HG03460 (cell line): ENCODE measurements at regions not wholly inside any gene's neighbourhood (a gene's known extent, or its start where the extent isn't known, plus 50 kb on each side); places are given as distances from the start of the nearest gene placed in this dataset.

ENCODE experiments used
- ATAC-seq: cut with Tn5 transposase; IDR thresholded peaks from one replicate; pipeline ENCODE4 v1.9.1; 2021; ENCODE audit not compliant: unreplicated experiment

DNA sequence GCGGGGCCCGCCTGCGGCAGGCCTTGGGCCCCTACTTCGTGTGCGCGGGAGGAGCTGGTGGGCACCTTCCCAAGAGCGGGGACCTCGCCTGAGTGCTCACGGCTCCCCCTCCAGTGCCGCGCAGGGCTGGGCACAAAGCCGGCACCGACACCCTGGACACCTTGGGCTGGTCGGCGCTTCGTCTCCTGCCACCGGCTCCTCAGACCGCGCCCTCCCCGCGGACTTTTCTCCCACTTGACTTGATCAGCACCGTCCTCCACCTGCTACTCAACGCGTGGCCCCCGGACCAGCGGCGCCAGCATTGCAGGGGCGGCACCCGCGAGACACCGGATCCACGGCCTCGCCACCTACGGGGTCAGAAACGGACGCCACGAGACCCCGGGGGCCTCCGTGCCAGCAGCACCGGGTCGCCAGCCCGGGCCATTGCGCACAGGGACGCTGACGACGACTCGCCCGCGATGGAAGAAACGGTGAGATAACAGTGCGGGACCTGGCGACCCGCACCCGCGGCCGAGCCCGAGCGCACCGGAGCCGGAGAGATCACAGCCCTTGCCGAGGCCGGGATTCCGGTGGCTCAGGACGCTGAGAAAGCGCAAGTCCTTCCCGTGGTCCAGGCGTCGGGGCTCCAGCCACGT, 154.2 kb downstream of the DLL1 start:
- ATAC-seq, result no peak

DNA sequence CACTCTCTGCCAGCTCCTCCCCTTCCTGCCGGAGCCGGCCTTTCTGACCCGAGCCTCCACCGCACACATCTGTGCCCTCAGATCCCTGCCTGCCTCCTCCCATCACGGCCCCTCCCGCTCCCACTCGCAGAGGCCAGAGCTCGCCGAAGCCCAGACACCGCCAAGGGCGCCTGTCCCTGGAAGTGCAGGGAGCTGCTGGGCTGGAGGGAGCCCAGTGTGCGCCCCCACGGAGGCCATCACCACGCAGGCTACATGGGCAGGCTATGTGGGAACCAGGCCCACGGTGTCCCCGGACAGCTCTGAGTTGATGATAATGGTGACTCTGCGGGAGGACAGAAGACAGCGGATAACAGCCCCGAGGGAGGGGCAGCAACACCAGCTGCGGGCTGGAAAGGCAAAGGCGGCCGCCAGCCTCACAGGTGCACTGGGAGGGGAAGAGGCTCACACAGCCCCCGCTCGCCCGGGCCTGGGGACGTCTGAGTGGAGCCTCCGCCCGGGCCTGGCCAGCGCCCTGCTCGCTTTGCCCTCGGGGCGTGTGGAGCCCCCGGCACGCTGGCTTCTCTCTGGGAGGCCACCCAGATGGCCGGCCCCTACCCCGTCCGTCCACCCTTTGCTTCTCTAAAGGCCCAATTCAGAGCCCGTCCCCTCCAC, 154.9 kb downstream of the DLL1 start:
- no peak for ATAC-seq

DNA sequence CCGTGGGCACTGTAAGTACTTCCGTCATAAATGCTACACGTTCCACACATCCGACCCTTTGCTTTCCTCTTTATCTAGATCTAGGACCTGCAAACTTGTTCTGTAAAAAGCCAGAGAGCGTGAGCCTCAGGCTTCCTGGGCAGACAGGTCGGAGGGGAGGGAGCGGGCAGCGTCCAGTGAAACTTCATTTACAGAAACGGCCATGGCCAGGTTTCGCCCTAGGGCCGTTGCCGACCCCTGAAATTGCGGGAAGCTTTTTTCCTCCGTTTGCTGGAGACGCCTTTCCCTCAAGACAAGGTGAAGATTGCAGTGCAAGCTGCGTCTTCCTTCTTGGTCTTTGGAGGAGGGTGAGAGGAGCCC, 155.4 kb downstream of the DLL1 start:
- ATAC-seq, result no peak

DNA sequence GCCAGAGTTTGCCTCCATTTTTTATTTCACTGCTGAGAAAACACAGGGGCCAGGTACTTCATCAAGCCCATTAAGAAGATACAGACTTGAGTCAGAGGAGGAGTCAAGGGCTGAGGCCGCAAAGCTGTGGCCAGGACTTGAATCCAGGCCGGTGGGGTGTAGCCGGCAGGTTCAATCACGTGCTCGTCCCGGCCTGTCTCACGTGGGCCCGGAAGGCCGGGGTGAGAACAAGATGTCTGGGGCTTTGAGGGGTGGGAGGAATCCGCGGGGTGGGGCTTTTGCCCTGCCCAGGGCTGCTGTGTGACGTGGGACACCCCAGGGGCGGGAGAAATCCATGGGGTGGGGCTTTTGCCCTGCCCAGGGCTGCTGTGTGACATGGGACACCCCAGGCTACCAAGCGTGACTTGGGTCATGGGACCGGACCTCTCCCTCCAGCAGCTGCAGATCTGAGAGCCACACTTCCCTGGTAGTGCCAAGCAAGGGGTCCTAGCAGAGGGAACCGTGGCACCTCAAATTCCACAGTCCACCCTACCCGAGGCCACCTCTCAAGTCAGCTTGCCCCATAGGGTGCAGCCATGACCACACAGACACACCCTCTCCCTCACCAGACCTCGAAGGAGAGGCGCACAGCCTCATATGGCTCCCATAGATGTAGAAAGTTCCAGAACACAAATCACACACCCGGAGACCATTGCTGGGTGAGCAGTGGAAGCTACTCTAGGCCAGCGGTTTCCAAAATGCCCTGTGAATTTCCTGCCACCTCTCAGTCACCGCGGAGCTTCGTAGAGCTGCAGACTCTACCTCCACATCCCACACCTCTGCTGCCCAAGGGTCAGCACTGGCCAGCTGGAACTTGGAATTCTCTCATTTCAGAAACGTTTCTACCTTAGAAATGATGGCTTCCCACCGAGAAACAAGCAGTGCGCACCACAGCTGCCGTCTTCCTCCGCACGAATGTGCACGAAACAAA, 156.1 kb downstream of the DLL1 start:
- no peak for ATAC-seq

DNA sequence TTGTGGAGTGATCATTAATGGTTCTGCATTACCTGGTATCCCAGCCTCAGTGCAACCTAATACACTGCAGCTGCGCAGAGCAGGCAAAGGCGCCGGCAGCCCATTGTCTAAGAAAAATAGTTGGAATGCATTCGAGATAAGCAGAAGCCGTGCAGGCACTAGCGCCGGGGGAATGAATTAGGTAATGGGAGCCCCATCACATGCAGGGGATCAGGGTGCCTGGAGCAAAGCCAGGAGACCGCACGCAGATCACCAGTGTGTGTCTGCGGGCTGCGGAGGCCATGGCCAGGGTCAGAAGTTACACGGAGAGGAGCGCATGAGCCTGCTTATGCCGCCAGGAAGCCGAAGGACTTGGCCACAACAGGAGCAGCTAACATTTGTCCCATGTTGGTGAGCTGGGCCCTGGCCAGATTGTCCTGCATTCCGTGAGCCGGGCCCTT, 156.8 kb downstream of the DLL1 start:
- ATAC-seq, result no peak

DNA sequence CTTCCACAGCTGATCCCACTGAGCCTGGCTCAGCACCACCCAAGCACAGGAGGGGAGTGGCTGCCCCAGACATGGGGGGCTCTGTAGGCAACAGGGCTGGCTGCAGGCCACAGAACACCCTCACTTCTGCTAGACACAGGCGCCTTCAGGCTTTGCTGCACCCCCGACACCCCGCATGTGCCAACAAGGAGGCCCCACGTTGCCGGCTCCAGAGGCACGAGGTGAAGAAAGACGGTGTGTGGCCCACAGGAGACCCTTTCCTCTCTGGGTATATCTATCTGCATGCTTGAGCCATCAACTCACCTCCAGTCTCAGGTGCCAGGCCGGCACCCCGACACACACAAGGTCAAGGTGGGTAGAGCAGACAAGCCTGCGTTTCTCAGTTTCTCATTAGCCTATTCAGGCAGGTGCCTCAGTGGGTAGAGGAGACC, 158.3 kb downstream of the DLL1 start:
- no peak for ATAC-seq

DNA sequence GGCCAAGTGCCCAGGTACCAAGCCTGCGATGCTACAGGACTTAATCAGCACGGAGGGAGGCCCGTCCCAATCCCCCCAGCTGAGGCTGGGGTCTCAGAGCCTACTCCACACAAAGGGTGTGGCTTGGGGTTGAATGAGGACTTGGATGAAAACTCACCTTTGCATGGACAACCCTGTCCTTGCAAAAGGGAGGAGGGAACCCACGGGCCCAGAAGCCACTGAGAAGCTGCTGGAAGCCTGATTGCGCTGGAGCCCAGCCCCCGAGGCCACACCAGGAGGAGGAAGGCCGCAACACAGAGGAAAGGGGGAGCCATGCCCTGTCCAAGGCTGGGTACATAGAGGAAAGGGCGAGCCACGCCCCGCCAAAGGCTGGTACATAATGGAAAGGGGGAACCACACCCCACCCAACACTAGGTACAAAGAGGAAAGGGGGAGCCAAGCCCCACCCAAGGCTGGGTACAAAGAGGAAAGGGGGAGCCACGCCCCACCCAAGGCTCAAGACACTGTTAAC, 158.8 kb downstream of the DLL1 start:
- ATAC-seq, result no peak

DNA sequence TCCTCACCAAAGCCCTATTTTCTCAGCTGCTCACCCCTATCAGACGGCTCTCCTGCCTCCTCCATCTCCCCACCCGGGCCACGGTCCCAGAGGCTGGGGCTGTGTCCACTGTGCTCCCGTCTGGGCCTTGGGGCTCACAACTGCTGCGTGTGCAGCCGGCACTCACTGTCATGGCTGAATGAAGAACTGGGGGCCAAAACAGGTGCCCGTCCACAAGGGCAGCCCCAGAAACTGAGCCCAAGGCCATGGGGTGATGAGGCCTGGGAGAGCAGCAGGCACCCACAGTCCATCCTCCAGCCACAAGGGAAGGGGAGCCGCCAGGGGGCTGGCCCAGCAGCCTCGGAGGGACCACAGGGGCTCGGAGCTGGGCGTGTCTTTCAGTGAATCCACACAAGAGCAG, 159.5 kb downstream of the DLL1 start:
- no peak for ATAC-seq

DNA sequence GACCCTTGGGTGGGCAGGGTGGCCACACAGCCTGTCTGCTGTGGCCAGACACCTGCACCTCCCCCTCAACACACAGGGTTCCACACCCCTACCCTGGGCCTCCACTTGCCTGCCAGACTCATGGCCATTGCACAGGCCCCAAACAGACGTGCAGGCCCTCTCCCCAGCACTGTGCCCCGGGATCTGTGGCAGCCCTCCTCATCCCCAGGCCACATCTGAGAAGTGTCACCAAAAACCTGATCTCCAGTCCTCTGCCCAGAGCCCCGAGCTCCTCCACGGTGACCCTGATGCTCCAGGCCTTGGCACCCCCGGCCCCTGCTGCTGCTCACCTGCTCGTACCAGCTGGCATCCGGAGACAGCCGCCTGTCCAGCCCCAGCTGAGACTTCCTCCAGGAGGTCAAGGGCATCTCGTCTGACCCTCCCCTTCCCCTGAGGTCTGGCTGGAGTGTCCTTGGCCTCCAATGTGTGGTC, 160.1 kb downstream of the DLL1 start:
- ATAC-seq, result no peak

DNA sequence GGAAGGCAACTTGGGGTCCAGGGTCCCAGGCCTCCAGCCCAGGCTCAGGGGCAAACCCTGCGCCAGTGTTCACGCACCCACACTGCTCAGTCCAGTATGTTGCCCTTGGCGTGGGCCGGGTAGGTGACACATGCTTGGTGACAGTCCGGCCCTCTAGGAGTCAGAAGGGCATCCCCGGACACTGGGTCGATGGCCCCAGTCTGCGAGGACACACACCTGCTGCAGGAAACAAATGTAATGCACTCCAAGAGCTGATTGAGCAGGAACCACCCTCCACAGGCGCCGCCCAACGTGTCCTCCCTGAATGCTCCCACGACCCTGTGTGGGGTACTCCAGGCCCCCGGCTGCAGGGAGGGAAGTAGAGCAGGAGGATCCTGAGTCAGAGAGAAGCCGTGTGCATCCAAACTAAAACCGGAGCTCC, 160.7 kb downstream of the DLL1 start:
- no peak for ATAC-seq

DNA sequence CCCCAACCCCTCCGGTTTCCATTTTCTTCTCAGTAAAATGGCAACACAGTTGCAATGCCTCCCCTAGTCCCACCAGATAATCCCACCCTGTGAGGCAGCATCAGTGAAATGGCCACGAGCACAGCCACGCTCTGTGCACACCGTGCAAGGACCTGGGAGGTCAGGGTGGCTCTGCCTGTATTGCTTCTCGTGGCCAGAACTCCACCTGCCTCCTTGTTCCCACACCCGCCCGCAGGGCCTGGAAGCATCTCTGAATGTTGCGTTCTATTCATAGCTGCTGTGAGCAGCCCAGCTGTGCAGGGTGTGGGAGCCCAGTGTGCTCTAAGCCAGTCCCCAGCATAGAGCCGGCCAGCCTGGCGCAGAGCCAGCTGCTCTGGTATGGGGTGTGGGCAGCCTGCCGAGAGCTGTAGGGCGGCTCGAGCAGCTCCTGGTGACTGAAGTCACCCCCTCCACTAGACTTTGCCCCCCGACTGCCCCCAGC, 161.1 kb downstream of the DLL1 start:
- ATAC-seq, result no peak

DNA sequence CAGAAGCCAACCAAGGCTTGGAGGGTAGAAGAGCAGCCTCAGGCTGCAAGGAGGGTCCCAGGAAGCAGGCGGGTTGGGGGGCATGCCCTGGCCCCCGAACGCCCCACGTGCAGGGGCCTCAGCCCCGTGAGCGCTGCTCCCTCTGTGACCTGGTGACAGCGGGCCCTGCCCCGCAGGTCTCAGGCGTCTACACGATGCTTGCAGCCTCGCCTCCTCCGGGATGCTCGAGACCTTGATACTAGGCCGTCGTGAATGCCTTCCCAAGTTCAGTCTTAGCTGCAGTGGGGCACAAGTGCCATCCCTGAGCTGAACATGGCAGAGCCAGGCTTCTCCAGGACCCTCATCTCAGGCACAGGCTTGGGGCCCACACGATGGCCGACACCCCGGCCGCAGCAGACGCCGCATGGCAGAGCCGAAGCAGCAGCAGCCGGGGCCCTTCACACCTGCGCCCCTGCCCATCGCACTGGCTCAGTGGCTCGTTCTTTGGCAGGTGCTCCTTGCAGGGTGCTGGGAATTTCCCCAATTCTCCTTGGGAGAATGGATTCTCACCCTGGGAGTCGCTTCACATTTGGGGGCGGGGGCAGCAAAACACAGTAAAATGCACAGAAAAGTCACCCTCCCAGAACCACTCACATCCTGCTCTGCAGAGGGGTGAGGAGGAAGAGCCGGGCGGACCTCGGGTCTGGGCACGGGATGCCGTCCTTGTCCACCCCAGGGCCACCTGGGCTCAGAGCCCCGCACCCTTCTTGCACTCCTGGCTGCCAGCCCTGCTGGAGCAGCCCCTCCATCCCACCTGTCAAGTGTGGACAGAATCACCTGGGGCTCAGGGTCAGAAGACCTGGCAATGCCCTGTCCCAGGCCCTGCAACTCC, 161.8 kb downstream of the DLL1 start:
- no peak for ATAC-seq

DNA sequence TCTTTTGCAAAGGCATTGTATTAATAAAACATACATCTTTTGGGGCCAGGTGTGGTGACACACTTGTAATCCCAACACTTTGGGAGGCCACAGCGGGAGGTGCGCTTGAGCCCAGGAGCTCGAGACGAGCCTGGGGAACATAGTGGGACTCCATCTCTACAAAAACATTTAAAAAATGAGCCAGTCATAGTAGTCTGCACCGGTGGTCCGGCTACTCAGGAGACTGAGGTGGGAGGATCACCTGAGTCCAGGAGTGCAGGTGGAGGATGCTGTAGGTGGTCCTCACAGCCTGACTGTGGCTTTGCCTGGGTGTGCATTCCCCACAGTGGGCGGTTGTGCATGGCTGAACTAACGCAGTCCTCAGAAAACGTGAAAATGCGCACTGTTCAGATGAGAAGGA, 162.5 kb downstream of the DLL1 start:
- no peak for ATAC-seq

DNA sequence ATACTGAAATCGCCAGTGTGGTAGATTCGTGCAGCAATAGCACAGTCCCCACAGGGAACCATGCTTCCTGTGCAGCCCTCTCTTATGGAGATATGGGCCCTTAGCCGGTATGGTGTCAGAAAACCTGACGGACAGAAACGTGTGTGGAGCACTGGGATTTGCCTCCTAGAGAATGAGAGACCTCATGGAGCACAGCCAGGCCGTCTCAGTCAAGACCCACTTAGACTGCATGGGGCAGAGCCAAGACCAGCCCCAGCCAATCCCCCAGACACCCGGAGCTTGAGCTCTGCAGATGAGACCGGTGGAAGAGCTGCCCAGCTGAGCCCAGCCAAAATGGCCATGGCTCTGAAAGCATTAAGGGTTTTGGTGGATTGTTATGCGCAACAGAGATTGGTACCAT, 163.7 kb downstream of the DLL1 start:
- no peak for ATAC-seq

DNA sequence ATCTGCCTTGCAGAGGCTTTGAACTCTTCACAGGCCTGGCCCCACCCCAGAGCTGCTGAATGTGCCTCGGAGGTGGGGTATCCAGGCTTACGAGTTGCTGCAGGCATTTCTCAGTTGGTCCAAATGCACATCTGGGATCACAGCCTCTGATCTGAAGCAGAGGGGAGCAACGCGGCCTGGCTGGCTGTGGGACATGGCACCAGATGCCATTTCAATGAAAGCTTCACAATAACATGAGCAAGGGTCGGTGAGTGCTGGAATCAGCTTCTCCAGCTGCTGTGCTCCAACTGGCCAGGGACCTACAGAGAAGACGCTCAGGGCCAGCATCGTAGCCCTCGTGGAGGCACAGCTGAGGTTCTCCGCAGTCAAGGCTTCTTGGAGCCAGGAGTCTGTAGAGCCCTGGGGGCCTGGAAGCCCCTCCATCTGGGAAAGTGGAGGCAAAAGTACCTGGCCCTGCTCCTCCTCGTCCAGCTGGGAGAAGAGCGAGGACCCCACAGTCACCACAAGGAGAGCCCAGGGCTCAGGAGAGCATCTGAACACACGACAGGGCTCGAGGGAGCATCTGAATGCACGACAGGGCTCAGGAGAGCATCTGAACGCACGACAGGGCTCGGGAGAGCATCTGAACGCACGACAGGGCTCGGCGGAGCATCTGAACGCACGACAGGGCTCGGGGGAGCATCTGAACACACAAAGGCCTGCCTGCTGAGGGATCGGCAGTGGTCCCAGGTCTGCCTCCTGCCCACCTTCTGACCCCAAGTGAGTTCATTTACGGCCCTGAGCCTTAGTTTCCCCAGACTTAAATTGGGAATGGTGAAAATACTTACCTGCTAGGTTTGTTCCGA, 165.2 kb downstream of the DLL1 start:
- ATAC-seq, result no peak

DNA sequence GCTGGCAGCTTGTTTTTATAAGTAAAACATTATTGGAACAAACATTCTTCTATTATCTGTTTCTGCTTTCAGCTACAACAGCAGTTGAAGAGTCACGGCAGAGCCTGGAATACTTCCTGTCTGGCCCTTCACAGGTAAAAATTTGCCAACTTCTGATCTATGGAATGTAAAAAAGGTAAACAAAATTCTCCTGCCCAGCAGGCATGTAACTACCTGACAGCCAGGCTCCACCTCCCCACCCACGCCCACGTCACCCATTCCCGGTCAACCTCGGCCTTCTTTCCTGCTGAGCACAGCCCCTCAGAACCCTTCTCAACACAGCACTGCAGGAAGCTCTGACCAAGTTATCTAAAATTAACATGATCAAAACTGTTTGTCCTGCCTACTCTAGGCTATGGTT, 166.0 kb downstream of the DLL1 start:
- no peak for ATAC-seq

DNA sequence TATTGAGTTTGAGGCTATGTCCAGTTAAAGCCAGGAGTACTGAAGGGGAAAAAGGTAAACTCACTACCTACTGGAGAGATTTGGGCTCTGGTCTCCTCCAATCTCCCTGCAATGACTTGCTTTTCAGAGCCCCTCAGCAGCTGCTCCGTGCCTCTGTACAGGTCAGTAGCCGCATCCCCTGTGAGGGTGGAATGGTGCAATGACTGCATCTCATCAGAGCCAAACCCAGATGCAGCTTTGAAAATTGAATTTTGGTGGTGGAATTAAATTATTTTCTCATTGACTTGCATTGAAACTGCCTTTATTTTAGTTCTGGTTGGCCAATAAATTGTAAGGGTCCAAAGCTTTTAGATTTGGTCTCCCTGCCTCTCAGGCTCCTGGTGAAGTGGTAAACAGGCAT, 166.7 kb downstream of the DLL1 start:
- ATAC-seq, result no peak

DNA sequence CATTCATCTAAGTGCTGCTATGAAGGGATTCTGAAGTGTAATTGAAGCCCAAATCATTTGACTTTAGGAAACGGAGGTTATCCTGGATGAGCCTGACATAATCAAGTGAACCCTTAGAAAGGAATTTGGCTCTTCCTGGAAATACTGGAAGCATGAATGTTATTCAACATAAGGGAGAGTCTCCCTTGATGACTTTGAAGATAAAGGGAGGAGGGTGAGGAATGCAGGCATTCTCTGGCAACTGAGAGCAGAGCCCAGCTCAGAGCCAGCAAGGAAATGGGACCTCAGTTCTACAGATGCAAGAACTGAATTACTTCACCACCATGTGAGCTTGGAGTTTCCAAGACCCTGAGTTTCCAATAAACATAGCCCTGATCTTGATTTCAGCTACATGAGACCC, 168.2 kb downstream of the DLL1 start:
- no peak for ATAC-seq

DNA sequence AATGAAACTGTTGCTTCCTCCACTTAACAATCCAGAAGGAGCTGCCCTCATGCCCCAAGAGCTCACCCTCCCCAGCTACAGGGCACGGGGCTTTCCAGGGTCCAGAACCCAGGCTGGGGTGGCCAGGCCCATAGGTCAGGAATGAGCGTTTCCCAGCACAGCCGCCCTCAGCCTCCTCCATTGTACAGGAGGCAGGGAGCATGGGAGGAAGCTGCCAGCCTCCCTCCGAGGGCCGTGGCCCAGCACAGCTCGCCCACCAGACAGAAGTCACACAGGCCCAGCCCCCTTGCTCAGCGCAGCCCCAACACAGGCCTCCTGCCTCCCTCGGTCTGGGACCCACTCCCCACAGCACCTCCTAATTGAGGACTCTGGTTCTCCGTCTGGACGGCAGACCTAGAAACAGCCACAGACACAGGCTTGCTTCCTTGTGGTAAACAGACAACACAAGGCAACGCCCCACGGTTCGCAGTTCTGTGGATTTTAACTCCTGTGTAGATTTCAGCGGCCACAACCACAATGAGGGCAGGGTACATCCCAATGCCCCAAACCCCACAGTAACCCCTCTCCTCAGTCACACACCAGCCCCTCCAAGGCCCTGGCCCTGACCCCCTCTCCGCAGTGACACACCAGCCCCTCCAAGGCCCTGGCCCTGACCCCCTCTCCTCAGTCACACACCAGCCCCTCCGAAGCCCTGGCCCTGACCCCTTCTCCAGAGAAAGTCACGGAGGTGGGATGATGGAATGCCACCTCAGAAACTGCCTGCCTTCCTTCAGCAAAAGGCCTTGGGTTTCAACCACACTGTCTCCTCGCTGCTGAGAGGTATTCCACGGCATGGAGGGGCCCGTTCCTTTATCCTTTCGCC, 173.5 kb downstream of the DLL1 start:
- ATAC-seq, result no peak
